NCI-H748 (cell line): ENCODE measurements at regions not wholly inside any gene's neighbourhood (a gene's known extent, or its start where the extent isn't known, plus 50 kb on each side); places are given as distances from the start of the nearest gene placed in this dataset.
"Not testable (repeated sequence)": the region's sequence is repeated elsewhere in the genome, so short reads cannot be mapped to it uniquely, and the experiment has no call there.

Source experiments
- DNase-seq: peaks from one replicate; lab custom pipeline; 2025; ENCODE audit not compliant: unreplicated experiment; lab: John Stamatoyannopoulos, UW

- no peak for DNase-seq
Observed at GRCh38 chr3:26259176-26259575, 363.4 kb upstream of the LRRC3B start.

DNA sequence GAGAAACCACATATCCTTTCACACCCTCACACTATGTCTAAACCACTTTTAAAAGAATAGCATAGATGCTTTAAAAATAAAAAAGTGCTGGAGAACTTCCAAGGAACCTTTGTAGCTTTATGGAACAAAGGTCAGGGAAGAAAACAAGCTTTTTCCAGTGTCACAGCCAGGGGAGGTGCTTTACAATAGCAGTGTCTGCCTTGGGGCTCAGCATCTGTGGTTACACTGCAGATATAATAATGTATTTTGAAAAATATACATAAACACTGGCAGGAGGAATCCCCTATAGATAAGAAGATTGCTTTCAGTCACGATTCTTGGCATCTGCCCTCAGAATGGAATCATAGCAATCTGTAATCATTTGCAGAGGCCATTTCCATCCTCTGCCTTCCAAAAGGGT, 362.4 kb upstream of the LRRC3B start:
- no peak for DNase-seq

DNA sequence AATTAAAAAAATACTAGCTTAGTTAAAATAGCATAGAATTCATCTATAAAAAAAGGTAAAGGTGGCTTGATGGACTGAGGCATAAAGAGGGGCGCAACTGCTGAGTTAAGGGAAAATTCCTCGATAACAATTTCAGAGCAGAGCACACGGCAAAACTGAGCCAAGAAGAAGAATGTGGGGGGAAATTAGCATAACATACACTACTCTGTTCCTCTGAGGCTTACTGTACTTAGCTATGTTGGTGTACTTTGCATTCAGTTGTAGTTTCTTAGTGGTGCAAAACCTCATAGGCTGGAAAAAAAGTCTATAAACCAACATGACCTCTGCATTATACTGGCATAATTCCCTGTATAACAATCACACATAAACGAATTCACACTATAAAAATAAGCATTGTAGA, 357.9 kb upstream of the LRRC3B start:
- no peak for DNase-seq

DNA sequence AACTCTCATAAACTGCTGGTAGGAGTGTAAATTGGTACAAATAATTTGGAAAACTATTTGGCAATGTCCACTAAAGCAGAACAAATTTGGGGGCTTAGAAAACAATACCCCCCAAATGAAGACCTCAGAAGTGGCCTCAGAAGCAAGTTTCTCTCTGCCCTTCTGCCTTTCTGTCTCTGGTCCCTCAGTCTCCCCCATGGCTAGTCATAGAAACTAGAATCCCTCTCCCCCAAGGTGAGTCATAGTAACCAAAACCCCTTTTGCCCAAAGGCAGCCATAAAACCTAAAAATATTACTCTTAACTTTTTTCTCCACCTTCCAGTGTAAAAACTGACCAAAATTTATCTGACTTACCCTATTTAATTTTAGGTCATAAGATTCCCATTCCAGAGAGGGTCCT, 350.7 kb upstream of the LRRC3B start:
- no peak for DNase-seq

GRCh38 chr3:26273196-26273595, 349.4 kb upstream of the LRRC3B start:
- DNase-seq, result no peak

- no peak for DNase-seq
Observed at GRCh38 chr3:26279091-26279490, 343.5 kb upstream of the LRRC3B start.

DNA sequence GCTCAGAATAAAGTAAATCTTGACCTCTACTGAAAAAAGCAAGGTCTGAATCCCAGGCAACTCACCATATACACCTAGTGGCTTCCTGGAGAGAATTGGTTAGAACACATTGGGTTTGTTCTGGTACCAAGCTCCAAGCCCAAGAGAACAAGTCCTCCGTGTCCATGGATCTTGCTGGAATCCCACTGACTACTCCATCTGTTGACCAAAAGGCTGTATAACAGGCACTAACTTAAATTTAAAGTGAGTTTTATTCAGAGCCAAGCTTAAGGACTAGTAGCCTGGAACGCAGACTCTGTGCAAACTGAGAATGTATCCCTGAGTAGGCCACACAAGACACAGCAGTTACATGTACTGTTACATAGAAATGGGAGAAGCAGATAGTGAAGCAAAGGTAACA, 342.1 kb upstream of the LRRC3B start:
- no peak for DNase-seq

DNA sequence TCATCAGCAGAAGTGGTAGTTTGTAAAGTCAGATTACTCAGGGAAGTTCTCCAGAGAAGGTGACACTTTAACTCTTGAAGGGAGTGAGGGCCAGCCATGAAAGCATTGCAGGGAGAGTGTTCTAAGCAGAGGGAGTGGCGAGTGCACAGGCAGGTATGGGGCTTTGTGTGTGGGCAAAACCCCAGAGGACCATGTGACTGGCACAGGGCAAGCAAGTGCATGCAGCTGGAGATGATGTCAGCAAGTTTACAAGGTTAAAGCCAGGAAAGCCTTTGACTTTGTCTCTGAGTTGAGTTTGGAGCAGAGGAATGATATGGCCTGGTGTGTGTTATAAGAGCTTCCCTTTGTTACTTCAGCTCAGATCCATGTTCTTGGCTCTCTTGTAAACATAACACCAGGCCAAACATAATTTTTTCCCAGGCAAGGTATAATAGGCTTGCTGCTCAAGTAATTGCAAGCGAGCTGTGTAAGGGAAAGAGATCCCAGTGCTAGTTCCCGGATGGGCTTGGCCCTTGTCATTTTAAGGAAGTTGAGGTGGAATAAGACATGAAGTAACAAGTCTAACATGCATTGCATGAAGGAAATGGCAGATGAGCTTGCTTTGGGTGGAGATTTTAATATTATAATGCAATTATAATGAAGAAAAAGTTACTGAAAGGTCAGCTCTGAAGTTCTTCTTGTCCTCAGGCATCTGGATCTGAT, 341.1 kb upstream of the LRRC3B start:
- DNase-seq, result no peak

DNA sequence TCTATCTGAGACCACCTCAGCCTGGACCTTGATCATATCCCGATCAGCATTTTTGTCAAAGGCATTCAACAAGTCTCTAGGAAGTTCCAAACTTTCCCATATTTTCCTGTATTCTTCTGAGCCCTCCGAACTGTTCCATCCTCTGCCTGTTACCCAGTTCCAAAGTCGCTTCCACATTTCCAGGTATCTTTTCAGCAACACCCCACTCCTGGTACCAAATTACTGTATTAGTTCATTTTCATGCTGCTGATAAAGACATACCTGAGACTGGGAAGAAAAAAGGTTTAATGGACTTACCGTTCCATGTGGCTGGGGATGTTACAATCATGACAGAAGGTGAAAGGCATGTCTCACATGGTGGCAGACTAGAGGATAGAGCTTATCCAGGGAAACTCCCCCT, 338.1 kb upstream of the LRRC3B start:
- not testable (repeated sequence) for DNase-seq

- DNase-seq, result peak; percentile 25
Observed at GRCh38 chr3:26291840-26292239, 330.7 kb upstream of the LRRC3B start.

- no peak for DNase-seq
Observed at GRCh38 chr3:26292780-26293179, 329.8 kb upstream of the LRRC3B start.

DNA sequence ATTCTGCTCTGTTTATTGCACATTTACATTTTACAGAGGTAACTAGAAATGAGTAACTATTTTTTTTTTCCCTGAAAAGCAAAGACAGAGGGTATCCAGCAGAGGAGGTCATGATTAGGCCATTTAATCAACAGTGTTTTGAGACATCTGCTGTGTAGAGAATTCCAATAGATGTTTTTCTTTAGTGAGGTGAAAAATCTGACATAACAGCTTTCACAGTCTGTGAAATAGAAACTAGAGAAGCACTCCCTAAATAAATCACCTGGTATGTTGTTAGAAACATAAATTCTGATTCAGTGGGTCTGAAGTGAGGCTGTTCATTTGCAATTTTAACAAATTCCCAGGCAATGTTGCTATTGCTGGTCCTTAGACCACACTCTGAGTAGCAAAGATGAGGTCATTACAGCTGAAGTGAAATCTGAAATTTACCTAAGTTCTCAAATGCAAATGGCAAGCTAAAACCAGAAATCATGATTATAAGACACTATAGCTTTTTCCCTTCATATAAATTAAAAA, 329.2 kb upstream of the LRRC3B start:
- DNase-seq, result no peak

DNA sequence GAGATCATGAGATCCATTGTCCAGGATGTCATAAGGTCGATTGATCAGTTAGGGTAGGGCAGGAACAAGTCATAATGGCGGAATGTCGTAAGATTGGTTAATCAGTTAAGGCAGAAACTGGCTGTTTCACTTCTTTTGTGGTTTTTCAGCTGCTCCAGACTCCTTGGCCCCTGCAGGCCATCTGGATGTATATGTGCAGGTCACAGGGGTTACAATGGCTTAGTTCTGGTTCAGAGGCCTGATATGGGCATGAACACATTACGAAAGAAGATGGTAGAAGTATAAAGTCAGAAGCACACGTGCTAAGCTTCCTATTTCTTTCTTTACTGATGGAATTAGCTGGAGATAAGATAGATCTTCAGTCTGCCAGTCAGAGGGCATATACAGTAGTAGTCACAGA, 315.4 kb upstream of the LRRC3B start:
- DNase-seq, result no peak

- no peak for DNase-seq
Observed at GRCh38 chr3:26307787-26308186, 314.8 kb upstream of the LRRC3B start.

DNA sequence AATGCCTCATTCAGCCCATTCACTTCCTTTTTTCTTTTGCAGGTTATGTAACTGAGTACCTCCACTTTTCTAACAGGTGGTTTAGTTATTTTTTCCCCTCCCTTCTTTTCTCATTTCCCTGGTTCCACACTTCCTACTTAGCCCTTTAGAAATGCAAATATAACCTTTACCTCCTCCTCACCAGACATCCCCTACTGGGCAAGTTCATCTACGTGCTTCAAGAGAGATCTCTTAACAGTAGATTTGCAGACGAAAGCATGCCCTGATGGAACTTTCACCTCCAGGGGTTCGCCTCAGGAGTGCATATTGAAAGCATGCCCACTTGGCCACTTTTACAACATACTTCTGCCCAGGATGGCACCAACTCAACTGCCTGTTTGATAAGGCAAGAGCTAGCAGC, 314.1 kb upstream of the LRRC3B start:
- no peak for DNase-seq

GRCh38 chr3:26309536-26309935, 313.0 kb upstream of the LRRC3B start:
- DNase-seq, result not testable (repeated sequence)

DNA sequence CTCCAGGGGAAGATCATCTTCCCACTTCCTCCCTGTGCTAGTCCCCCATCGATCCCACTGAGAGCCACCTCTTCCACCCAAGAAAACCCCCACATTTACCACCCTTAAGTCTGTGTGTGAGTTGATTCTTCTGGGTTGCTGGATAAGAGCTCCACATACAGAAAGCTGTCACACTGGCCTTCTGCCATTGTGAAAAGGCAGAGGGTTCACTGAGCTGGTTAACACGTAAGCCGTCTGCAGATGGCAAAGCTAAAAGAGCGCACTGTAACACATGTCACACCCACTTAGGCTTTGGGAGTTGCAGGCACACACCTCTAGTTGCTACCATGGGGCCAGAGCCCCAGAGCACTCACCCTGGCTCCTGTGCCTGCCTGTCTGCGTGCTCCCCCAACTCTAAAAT, 309.8 kb upstream of the LRRC3B start:
- DNase-seq, result no peak

DNA sequence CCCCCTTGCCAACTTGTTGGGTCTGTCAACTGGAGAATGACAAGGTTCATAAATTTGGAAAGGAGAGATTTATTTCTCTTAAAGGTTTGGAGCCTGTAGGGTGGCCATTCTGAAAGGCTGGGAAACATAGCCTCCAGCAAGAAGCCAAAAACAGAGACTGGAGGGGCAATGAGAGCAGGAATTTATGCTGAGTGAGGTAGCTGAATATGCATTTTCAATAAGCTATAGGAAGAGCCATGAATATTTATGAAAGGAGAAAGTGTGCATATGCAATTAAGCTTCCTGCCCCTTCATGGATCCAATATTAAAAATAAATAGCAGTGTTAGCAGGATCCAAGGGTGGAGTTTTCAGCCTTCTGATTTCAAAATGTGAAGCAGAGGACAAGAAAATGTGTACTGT, 306.1 kb upstream of the LRRC3B start:
- no peak for DNase-seq

DNA sequence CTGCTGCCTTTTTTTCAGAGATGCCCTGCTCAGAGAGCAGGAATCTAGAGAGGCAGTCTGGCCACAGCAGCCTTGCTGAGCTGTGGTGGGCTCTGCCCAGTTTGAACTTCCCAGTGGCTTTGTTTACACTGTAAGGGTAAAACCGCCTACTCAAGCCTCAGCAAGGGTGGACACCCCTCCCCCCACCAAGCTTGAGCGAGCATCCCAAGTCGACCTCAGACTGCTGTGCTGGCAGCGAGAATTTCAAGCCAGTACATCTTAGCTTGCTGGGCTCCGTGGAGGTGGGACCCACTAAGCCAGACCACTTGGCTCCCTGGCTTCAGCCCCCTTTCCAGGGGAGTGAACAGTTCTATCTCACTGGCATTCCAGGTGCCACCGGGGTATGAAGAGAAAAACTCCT, 298.8 kb upstream of the LRRC3B start:
- not testable (repeated sequence) for DNase-seq

DNA sequence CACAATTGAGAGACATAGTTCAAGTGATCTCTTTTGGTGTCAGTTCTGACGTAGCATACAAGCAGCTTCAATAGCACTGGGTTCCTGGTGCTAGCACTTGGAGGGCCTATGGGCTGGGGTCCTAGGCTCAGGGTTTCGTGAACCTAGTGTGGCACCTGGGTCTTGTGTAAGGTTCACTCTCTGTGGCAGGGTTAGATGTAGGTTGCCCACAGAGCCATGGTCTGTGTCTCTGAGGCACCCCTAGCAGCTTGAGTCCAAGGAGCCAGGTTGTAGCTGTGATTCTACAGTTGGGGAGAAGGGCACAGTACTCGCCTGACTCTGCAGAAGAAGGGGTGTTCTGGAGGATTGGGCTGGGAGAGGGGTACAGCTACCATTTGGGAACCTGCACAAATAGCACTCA, 282.6 kb upstream of the LRRC3B start:
- DNase-seq, result no peak

GRCh38 chr3:26343647-26344046, 278.9 kb upstream of the LRRC3B start:
- DNase-seq, result no peak

DNA sequence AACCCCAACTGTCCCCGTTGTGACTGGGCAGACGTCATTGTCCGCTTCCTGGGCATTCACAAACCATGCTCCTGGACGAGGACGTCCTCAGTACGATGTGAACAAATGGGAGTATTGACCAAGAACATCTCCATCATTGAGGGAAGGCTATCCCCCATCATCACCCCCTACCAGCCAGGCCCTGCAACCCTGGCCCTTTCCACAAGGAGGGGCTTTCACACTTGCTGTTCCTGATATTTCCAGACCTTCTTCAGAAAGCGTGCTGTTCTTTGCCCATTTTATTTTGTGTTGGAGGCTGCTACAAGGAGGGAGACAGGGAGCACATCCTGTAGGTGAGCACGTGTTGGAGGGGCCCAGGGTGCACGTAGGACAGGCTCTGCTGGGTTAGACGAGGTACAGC, 277.0 kb upstream of the LRRC3B start:
- no peak for DNase-seq

- no peak for DNase-seq
Observed at GRCh38 chr3:26346497-26346896, 276.1 kb upstream of the LRRC3B start.
